OCI-LY3 (cell line): ENCODE measurements at regions not wholly inside any gene's neighbourhood (a gene's known extent, or its start where the extent isn't known, plus 50 kb on each side); places are given as distances from the start of the nearest gene placed in this dataset.
"Not testable (repeated sequence)": the region's sequence is repeated elsewhere in the genome, so short reads cannot be mapped to it uniquely, and the experiment has no call there.

Experiments used
- H2AFZ ChIP-seq: fragments of 200-600, 300-600 bp; shearing (Covaris generic); 2 replicates; pipeline ENCODE4 v1.6.0; 2014; ENCODE audit warnings: antibody characterized with exemption, low read depth, low read length
- H3K27ac ChIP-seq: fragments of 200-600, 300-600 bp; sonication (generic); 2 replicates; pipeline ENCODE4 v1.5.1; 2014; ENCODE audit warnings: mild to moderate bottlenecking, low read length, moderate library complexity, mixed read lengths
- H3K27me3 ChIP-seq: fragments of 200-600, 300-600 bp; sonication (generic); 2 replicates; pipeline ENCODE4 v1.6.1; 2014; ENCODE audit warnings: low read depth, low read length, mixed read lengths
- H3K36me3 ChIP-seq: fragments of 200-600, 300-600 bp; sonication (generic); replicated peaks from 2 replicates; pipeline ENCODE3; 2014; ENCODE audit warnings: low read depth, low read length, mixed read lengths
- H3K4me1 ChIP-seq: fragments of 300-600, 200-600 bp; sonication (generic); 2 replicates; pipeline ENCODE4 v1.6.1; 2014; ENCODE audit warnings: low read length, mixed read lengths
- H3K4me2 ChIP-seq: fragments of 200-600, 300-600 bp; sonication (generic); 2 replicates; pipeline ENCODE4 v1.6.1; 2014; ENCODE audit warnings: low read length, mixed read lengths
- H3K4me3 ChIP-seq: fragments of 300-600, 200-600 bp; sonication (generic); 2 replicates; pipeline ENCODE4 v1.5.1; 2014; ENCODE audit warnings: antibody characterized with exemption, mild to moderate bottlenecking, low read length, moderate library complexity
- H3K79me2 ChIP-seq: fragments of 300-600, 200-600 bp; shearing (Covaris generic); 2 replicates; pipeline ENCODE4 v1.6.1; 2014; ENCODE audit warnings: mild to moderate bottlenecking, low read length, mixed read lengths
- H3K9ac ChIP-seq: fragments of 300-600, 200-600 bp; shearing (Covaris generic); 2 replicates; pipeline ENCODE4 v1.6.0; 2014; ENCODE audit warnings: mild to moderate bottlenecking, low read length, moderate library complexity
- H3K9me3 ChIP-seq: fragments of 200-600, 300-600 bp; shearing (Covaris generic); 2 replicates; pipeline ENCODE4 v1.6.1; 2014; ENCODE audit warnings: low read length, mixed read lengths; ENCODE audit not compliant: insufficient read depth
- H4K20me1 ChIP-seq: fragments of 200-600, 300-600 bp; sonication (generic); 2 replicates; pipeline ENCODE4 v1.6.1; 2016; ENCODE audit warnings: low read length, mixed read lengths; ENCODE audit not compliant: insufficient read depth
- CTCF ChIP-seq: fragments of 200-600, 300-600 bp; sonication (generic); IDR thresholded peaks from 2 replicates; pipeline ENCODE4 v1.5.1; 2014; ENCODE audit warnings: antibody characterized with exemption, low read length, low read depth
- EZH2phosphoT487 ChIP-seq: fragments of 200-600 bp; shearing (Covaris generic); IDR thresholded peaks from 2 replicates; pipeline ENCODE4 v1.6.1; 2018; ENCODE audit warnings: antibody characterized with exemption, mixed run types, low read depth

GRCh38 chr13:57878291-57878690, 246.7 kb downstream of the PCDH17 start:
- TF ChIP-seq EZH2phosphoT487 = no peak
- TF ChIP-seq CTCF = no peak
- no peak overlapping the region for H2AFZ ChIP-seq
- H3K4me2 ChIP-seq = no peak overlapping the region
- no peaks in the 10 kb centered on the region for H3K9me3 ChIP-seq
- no peaks in the 10 kb centered on the region for H3K27me3 ChIP-seq
- H3K36me3 ChIP-seq = no peaks in the 10 kb centered on the region
- H3K79me2 ChIP-seq = no peaks in the 10 kb centered on the region
- H3K4me1 ChIP-seq = no peaks in the 10 kb centered on the region
- H4K20me1 ChIP-seq = no peaks in the 10 kb centered on the region
- H3K4me3 ChIP-seq = no peak overlapping the region
- H3K27ac ChIP-seq = no peak overlapping the region
- H3K9ac ChIP-seq = no peak overlapping the region

GRCh38 chr13:57897225-57897624, 265.7 kb downstream of the PCDH17 start:
- H3K4me2 ChIP-seq = no peak overlapping the region
- TF ChIP-seq EZH2phosphoT487 (no peak), CTCF (no peak)

GRCh38 chr13:57899096-57899495, 267.6 kb downstream of the PCDH17 start:
- H3K9me3 ChIP-seq = no peaks in the 10 kb centered on the region
- H3K36me3 ChIP-seq = no peaks in the 10 kb centered on the region
- no peak overlapping the region for H3K9ac ChIP-seq
- no peaks in the 10 kb centered on the region for H3K4me1 ChIP-seq
- no peak overlapping the region for H3K4me2 ChIP-seq
- H3K79me2 ChIP-seq = no peaks in the 10 kb centered on the region
- no peak overlapping the region for H3K27ac ChIP-seq
- no peak overlapping the region for H3K4me3 ChIP-seq
- H3K27me3 ChIP-seq = no peaks in the 10 kb centered on the region
- no peaks in the 10 kb centered on the region for H4K20me1 ChIP-seq
- peak overlapping the region; percentile 27; the same call in 1 of the 2 replicates for H2AFZ ChIP-seq
- no peak for TF ChIP-seq EZH2phosphoT487
- no peak for TF ChIP-seq CTCF

More at GRCh38 chr13:57897225-57897624, 265.7 kb downstream of the PCDH17 start:
- Histone ChIP-seq H3K9ac (no peak overlapping the region), H3K36me3 (no peaks in the 10 kb centered on the region), H3K4me3 (no peak overlapping the region), H3K27me3 (no peaks in the 10 kb centered on the region), H3K27ac (no peak overlapping the region), H3K4me1 (no peaks in the 10 kb centered on the region), H4K20me1 (no peaks in the 10 kb centered on the region), H3K9me3 (no peaks in the 10 kb centered on the region), H3K79me2 (no peaks in the 10 kb centered on the region), H2AFZ (no peak overlapping the region)

- H3K9ac ChIP-seq, H3K27me3 ChIP-seq, H4K20me1 ChIP-seq, H3K4me3 ChIP-seq, H3K36me3 ChIP-seq, H2AFZ ChIP-seq, H3K9me3 ChIP-seq, H3K4me1 ChIP-seq, H3K79me2 ChIP-seq, H3K4me2 ChIP-seq, H3K27ac ChIP-seq: not testable (repeated sequence)
These were observed 278.3 kb downstream of the PCDH17 start for GRCh38 chr13:57909833-57910232.

GRCh38 chr13:57918086-57918485, 286.5 kb downstream of the PCDH17 start:
- Histone ChIP-seq H3K36me3 (no peaks in the 10 kb centered on the region), H2AFZ (no peak overlapping the region), H3K4me1 (no peaks in the 10 kb centered on the region), H3K4me3 (no peak overlapping the region), H3K27me3 (no peaks in the 10 kb centered on the region), H3K79me2 (no peaks in the 10 kb centered on the region), H3K9me3 (no peaks in the 10 kb centered on the region), H4K20me1 (no peaks in the 10 kb centered on the region), H3K9ac (no peak overlapping the region), H3K27ac (no peak overlapping the region), H3K4me2 (no peak overlapping the region)
- TF ChIP-seq EZH2phosphoT487 (no peak), CTCF (no peak)
